Tibial artery (tissue), 4 donors: ENCODE measurements at regions not wholly inside any gene's neighbourhood (a gene's known extent, or its start where the extent isn't known, plus 50 kb on each side); places are given as distances from the start of the nearest gene placed in this dataset.

Experiments used
- DNase-seq, 2 donors: peaks; one replicate each; pipeline ENCODE4 v3.0.0-alpha.2; 2019
- H3K27ac ChIP-seq, 2 donors: fragments of 200-600 bp; sonication (generic) in 1 of 2; 1 replicate in 1 of 2; 2 replicates in 1 of 2; pipeline ENCODE4 v1.5.1; 2018 to 2019; ENCODE audit warnings: mild to moderate bottlenecking in 1 of 2
- H3K27me3 ChIP-seq, 2 donors: fragments of 200-600 bp; sonication (generic) in 1 of 2; one replicate each; pipeline versions ENCODE4 v1.5.1 to v1.6.0; 2016 to 2019
- H3K36me3 ChIP-seq, 3 donors: fragments of 200-600 bp; sonication (generic) in 2 of 3; one replicate each; pipeline ENCODE4 v1.5.1; 2016 to 2019; ENCODE audit warnings: mild to moderate bottlenecking in 2 of 3
- H3K4me1 ChIP-seq, 4 donors: fragments of 200-600 bp; sonication (generic) in 2 of 4; 1 replicate in 3 of 4; 2 replicates in 1 of 4; pipeline ENCODE4 v1.5.1; 2016 to 2019
- H3K4me3 ChIP-seq, 2 donors: fragments of 200-600 bp; sonication (generic) in 1 of 2; 1 replicate in 1 of 2; 2 replicates in 1 of 2; pipeline ENCODE4 v1.5.1; 2018 to 2019; ENCODE audit warnings: mild to moderate bottlenecking in 2 of 2
- H3K9me3 ChIP-seq, 3 donors: fragments of 200-600 bp; sonication (generic) in 1 of 3; one replicate each; pipeline ENCODE4 v1.5.1; 2016 to 2019
- intact Hi-C: fragments of 100-400 bp; cut with DNase I; formaldehyde crosslinking; loops from one replicate; pipeline ENCODE4 v1.15.0; 2023; ENCODE audit warnings: low total_unique reads
- TF ChIP-seq, protein P1 (sequence below), 2 experiments: fragments of 200-600 bp in 1 of 2; fragments of 450-650 bp in 1 of 2; IDR thresholded peaks; one replicate each; pipeline ENCODE4 v1.5.1; 2017 to 2019; ENCODE audit warnings: antibody characterized with exemption in 2 of 2, mild to moderate bottlenecking in 1 of 2, moderate library complexity in 1 of 2

DNA sequence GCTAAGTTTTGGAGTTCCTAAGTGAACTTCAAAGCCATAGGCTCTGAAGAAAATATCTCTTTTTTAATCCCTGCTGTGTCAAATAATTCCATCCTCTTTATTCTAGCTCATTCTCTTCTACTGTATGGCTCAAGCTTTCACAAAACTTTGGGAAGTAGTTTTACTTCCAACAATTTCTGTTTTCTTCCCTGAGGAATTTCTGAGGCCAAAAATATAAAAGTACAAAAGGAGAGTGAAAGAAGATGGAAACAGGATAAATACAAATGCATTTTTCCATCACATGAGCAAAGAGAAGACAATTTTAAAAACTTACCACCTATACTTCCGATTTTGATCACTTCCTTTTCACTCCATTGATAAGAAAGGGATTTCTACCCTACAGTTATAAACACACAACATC, 585.7 kb upstream of the DAB2 start:
- Histone ChIP-seq H3K36me3 (no peaks in the 10 kb centered on the region), H3K27ac (no peak overlapping the region), H3K9me3 (peaks cover 0 to 12% (median 6%) of the 10 kb centered on the region in 3 donors), H3K4me1 (no peaks in the 10 kb centered on the region), H3K4me3 (no peak overlapping the region), H3K27me3 (no peaks in the 10 kb centered on the region)
- intact Hi-C loops, result no loop called here
- DNase-seq, result no peak
- TF ChIP-seq, protein P1, sequence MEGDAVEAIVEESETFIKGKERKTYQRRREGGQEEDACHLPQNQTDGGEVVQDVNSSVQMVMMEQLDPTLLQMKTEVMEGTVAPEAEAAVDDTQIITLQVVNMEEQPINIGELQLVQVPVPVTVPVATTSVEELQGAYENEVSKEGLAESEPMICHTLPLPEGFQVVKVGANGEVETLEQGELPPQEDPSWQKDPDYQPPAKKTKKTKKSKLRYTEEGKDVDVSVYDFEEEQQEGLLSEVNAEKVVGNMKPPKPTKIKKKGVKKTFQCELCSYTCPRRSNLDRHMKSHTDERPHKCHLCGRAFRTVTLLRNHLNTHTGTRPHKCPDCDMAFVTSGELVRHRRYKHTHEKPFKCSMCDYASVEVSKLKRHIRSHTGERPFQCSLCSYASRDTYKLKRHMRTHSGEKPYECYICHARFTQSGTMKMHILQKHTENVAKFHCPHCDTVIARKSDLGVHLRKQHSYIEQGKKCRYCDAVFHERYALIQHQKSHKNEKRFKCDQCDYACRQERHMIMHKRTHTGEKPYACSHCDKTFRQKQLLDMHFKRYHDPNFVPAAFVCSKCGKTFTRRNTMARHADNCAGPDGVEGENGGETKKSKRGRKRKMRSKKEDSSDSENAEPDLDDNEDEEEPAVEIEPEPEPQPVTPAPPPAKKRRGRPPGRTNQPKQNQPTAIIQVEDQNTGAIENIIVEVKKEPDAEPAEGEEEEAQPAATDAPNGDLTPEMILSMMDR (IDR thresholded peaks at IDR 0.05), result no peak

DNA sequence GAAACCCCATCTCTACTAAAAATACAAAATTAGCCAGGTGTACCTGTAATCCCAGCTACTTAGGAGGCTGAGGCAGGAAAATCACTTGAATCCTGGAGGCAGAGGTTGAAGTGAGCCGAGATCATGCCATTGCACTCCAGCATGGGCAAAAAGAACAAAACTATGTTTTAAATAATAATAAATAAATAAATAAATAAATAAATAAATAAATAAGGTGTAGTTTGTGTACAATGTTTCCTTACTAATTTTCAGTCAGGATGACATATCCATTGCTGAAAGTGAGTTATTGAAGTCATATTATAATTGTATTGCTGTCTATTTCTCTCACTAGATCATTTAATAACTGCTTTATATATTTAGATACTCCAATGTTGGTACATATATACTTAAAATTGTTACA, 581.5 kb upstream of the DAB2 start:
- Histone ChIP-seq H3K36me3 (no peaks in the 10 kb centered on the region), H3K27me3 (no peaks in the 10 kb centered on the region), H3K27ac (no peak overlapping the region), H3K9me3 (peaks cover 3 to 12% (median 6%) of the 10 kb centered on the region in 3 donors), H3K4me1 (peaks cover 0 to 6% (median 0%) of the 10 kb centered on the region in 4 donors), H3K4me3 (no peak overlapping the region)
- intact Hi-C loops, result no loop called here
- DNase-seq, result no peak
- TF ChIP-seq, protein P1 (IDR thresholded peaks at IDR 0.05), result no peak

DNA sequence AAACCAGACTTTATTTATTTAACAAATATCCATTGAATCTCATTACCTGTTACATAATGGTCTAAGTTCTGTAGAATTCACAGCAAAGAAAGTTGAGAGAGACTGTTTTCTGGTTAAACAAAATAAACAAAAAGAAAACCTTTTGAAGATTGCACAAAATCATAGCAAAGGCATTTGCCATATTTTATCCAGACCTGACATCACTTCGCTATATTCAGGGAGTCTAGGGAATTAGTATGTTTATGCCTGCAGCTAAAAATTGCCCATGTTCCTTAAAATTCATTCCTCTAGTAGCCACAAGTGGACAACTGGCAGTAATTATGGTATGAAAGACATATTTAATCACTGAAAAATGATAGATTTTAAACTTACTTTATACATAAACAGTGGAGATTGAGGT, 577.0 kb upstream of the DAB2 start:
- intact Hi-C loops, result no loop called here
- TF ChIP-seq, protein P1 (IDR thresholded peaks at IDR 0.05), result no peak

DNA sequence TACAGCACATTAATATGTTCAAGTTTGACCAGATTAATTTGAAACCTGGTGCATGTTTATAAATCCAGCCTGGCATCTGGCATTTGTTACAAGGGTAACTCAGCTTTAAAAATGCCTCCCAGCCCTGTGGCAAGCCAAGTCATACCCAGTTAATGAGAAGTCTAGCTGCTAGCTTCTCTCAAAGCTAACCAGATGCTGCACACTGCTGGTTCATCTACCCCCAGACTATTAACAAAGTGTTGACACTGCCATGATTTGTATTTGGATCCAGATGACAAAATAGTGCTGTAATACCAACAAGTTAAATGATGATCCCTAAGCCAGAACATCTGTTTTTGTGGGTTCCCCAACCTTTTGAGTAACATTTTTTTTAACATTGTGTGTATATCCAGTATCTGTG, 573.7 kb upstream of the DAB2 start:
- Histone ChIP-seq H3K4me1 (peaks cover 0 to 31% (median 0%) of the 10 kb centered on the region in 4 donors), H3K27ac (no peak overlapping the region), H3K36me3 (no peaks in the 10 kb centered on the region), H3K27me3 (no peaks in the 10 kb centered on the region), H3K4me3 (no peak overlapping the region), H3K9me3 (peaks cover 0 to 3% (median 0%) of the 10 kb centered on the region in 3 donors)
- TF ChIP-seq, protein P1 (IDR thresholded peaks at IDR 0.05), result no peak
- intact Hi-C loops, result no loop called here
- no peak for DNase-seq

More for the DNA sequence above, 577.0 kb upstream of the DAB2 start:
- DNase-seq, result no peak
- H3K4me3 ChIP-seq, result no peak overlapping the region
- H3K27ac ChIP-seq, result no peak overlapping the region
- no peaks in the 10 kb centered on the region for H3K36me3 ChIP-seq
- H3K27me3 ChIP-seq, result no peaks in the 10 kb centered on the region
- H3K4me1 ChIP-seq, result peaks cover 0 to 19% (median 0%) of the 10 kb centered on the region in 4 donors
- peaks cover 0 to 3% (median 0%) of the 10 kb centered on the region in 3 donors for H3K9me3 ChIP-seq

DNA sequence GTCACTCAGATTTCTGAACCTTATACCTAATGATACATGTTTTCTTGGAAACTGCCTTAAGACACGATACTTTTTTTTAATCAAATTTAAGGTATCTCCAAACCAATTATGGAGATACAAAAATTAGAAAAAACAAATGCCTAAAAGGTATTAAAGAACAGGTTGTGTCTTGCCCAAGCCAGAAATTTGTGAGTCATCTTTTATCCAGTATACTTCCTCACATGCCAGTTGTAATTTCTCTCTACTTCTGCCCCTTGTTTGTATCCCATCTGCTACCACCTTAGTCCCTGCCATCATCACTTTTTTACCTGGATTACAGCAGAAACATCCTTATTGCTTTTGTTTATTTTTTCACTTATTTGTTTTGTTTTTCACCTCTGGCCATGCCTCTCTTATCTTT, 571.2 kb upstream of the DAB2 start:
- no peaks in the 10 kb centered on the region for H3K27me3 ChIP-seq
- H3K4me1 ChIP-seq, result peaks cover 0 to 40% (median 4%) of the 10 kb centered on the region in 4 donors
- no peaks in the 10 kb centered on the region for H3K9me3 ChIP-seq
- TF ChIP-seq, protein P1 (IDR thresholded peaks at IDR 0.05), result no peak
- no peak overlapping the region for H3K27ac ChIP-seq
- no peaks in the 10 kb centered on the region for H3K36me3 ChIP-seq
- no peak for DNase-seq
- intact Hi-C loops, result no loop called here
- no peak overlapping the region for H3K4me3 ChIP-seq
